ENCODE measurements at regions not wholly inside any gene's neighbourhood (a gene's known extent, or its start where the extent isn't known, plus 50 kb on each side); places are given as distances from the start of the nearest gene placed in this dataset.

- Histone ChIP-seq H3K27me3 (ENCODE audit: control insufficient read depth in 1 of 2, insufficient read depth in 2 of 2, low read length in 2 of 2) (peaks cover 4 to 76% of the 10 kb centered on the region in 2 experiments; a peak in 4 of 5 replicates), H4K20me1 (ENCODE audit: insufficient read depth, low read length) (no peaks in the 10 kb centered on the region), H3K4me3 (replicated peaks in 1 of 3; ENCODE audit: insufficient read depth in 1 of 3, low read depth in 2 of 3, low read length in 3 of 3) (no peak overlapping the region), H3K9me3 (ENCODE audit: low read length) (no peaks in the 10 kb centered on the region), H3K4me2 (ENCODE audit: low read depth, low read length) (no peak overlapping the region), H3K4me1 (ENCODE audit: insufficient read depth, low read length) (peaks cover 10% of the 10 kb centered on the region; the same call in 1 of the 2 replicates), H3K9ac (ENCODE audit: insufficient read depth, low read depth, low read length) (no peak overlapping the region), H3K27ac (ENCODE audit: extremely low read length, insufficient read depth, low read length) (no peak overlapping the region), H2AFZ (ENCODE audit: low read length) (no peak overlapping the region), H3K79me2 (ENCODE audit: insufficient read depth, low read length) (no peaks in the 10 kb centered on the region), H3K36me3 (replicated peaks in 1 of 2; ENCODE audit: control insufficient read depth in 1 of 2, insufficient read depth in 2 of 2, low read length in 2 of 2) (no peaks in the 10 kb centered on the region)
- ATAC-seq (no peak), DNase-seq (ENCODE audit: low spot score) (no peak), FAIRE-seq (no peak)
- BruUV-seq (replicated peaks): no TSS peak
- in situ Hi-C loops (cut with HindIII; ENCODE audit: extremely low pct_ligation_motif_present, low pct_unique_long_range_greater_than_20kb): no loop called here
- CTCF ChIA-PET (ENCODE audit: low intra/inter-chr PET ratio, low total read pairs): no interaction called here
- 76% methylated on average over 47 of the region's 68 CpGs for WGBS (ENCODE audit: low lambda C conversion rate)
- no peak for TF ChIP-seq ZNF562 (CRISPR knock-in tag; IDR thresholded peaks at IDR 0.05; ENCODE audit: borderline replicate concordance)
- no peak for TF ChIP-seq AHR (CRISPR knock-in tag; IDR thresholded peaks at IDR 0.05)
- POLR2A ChIA-PET: no interaction called here
- intact Hi-C loops (cut with micrococcal nuclease; ENCODE audit: unreplicated experiment): no loop called here
Measured at GRCh38 chr2:120587279-120587996, 148.2 kb upstream of the GLI2 start.

GRCh38 chr2:120587997-120588336 is 147.7 kb upstream of the GLI2 start:
- no peaks in the 10 kb centered on the region for H4K20me1 ChIP-seq (ENCODE audit: insufficient read depth, low read length)
- FAIRE-seq (no peak), ATAC-seq (no peak; the same call in 2 of the 3 replicates), DNase-seq (ENCODE audit: low spot score) (no peak)
- peaks cover 4 to 74% of the 10 kb centered on the region in 2 experiments; a peak in 4 of 5 replicates for H3K27me3 ChIP-seq (ENCODE audit: control insufficient read depth in 1 of 2, insufficient read depth in 2 of 2, low read length in 2 of 2)
- BruUV-seq (replicated peaks): no TSS peak
- in situ Hi-C loops (cut with HindIII; ENCODE audit: extremely low pct_ligation_motif_present, low pct_unique_long_range_greater_than_20kb): no loop called here
- no peak for TF ChIP-seq ZSCAN31 (CRISPR knock-in tag; IDR thresholded peaks at IDR 0.05; ENCODE audit: low read depth)
- H3K79me2 ChIP-seq (ENCODE audit: insufficient read depth, low read length): no peaks in the 10 kb centered on the region
- H2AFZ ChIP-seq (ENCODE audit: low read length): no peak overlapping the region
- no peak overlapping the region for H3K27ac ChIP-seq (ENCODE audit: extremely low read length, insufficient read depth, low read length)
- no peaks in the 10 kb centered on the region for H3K36me3 ChIP-seq (replicated peaks in 1 of 2; ENCODE audit: control insufficient read depth in 1 of 2, insufficient read depth in 2 of 2, low read length in 2 of 2)
- intact Hi-C loops (cut with micrococcal nuclease; ENCODE audit: unreplicated experiment): no loop called here
- POLR2A ChIA-PET: no interaction called here
- H3K9me3 ChIP-seq (ENCODE audit: low read length): no peaks in the 10 kb centered on the region
- no peak overlapping the region for H3K4me2 ChIP-seq (ENCODE audit: low read depth, low read length)
- CTCF ChIA-PET (ENCODE audit: low intra/inter-chr PET ratio, low total read pairs): no interaction called here
- no peak overlapping the region for H3K4me3 ChIP-seq (replicated peaks in 1 of 3; ENCODE audit: insufficient read depth in 1 of 3, low read depth in 2 of 3, low read length in 3 of 3)
- 39% methylated on average over 5 of the region's 6 CpGs for whole genome bisulfite sequencing (ENCODE audit: low lambda C conversion rate)
- peaks cover 10% of the 10 kb centered on the region; the same call in 1 of the 2 replicates for H3K4me1 ChIP-seq (ENCODE audit: insufficient read depth, low read length)
- H3K9ac ChIP-seq (ENCODE audit: insufficient read depth, low read depth, low read length): no peak overlapping the region
